Renal pelvis (tissue), 1 donor: ENCODE measurements at regions not wholly inside any gene's neighbourhood (a gene's known extent, or its start where the extent isn't known, plus 50 kb on each side); places are given as distances from the start of the nearest gene placed in this dataset.
"Not testable (repeated sequence)": the region's sequence is repeated elsewhere in the genome, so short reads cannot be mapped to it uniquely, and the experiment has no call there.

Experiments used
- DNase-seq: peaks from one replicate; pipeline ENCODE4 v3.0.0-alpha.2; 2013

DNA sequence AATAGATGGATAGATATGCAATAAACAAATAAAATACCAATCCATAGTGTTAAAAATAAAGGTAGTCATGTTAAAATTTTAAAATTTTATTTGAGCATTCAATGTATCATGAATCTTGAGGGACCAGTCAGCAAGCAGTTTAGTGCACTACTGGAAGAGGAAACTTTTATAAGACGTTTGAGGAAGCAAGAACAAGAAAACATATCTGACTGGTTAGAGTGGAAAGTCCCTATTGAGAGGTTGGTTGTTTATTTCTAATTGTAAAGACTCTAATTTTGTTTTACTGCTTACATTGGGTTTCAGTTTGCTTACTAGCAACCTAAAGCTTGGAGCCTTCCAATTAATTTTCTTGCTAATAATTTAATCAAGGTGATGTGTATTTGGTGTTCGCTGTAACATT is 786.2 kb downstream of the RAB28 start:
- DNase-seq = no peak

DNA sequence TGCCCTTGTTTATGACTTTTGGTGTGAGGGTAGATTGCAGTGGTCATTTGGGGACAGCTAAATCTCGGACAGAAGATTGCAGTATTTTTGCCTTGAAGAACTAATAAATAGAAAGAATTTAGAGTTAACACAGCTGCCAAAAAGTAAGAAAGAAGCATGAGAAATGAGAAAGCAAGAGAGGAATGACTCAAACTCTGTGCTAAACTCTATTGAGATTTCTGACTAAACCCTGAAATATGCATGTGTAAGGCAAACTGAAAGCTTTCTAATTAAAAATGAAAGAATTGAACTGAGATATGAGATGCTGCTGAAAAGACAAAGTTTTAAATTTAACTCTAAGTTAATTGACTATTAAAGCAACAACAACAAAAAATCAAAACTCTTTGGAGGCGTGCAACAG is 791.3 kb downstream of the RAB28 start:
- no peak for DNase-seq

DNA sequence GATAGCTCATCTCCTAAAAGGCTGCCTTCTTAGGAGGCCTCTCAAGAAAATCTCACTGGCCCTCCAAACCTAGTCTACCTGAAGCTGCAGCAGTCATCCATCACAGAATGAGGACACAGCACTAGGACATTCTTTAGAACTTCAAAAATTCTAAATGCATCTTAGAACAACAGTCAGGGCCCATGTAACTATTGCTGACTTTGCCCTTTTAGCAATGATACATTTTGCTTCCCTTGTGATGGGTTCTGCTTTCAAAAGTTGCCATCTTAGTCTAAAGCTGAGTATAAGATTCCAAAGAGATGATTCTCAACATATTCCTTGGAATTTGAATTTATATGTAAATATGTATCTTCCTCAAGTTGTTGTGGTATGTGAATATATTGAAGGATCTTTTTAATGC is 793.0 kb downstream of the RAB28 start:
- DNase-seq = no peak

DNA sequence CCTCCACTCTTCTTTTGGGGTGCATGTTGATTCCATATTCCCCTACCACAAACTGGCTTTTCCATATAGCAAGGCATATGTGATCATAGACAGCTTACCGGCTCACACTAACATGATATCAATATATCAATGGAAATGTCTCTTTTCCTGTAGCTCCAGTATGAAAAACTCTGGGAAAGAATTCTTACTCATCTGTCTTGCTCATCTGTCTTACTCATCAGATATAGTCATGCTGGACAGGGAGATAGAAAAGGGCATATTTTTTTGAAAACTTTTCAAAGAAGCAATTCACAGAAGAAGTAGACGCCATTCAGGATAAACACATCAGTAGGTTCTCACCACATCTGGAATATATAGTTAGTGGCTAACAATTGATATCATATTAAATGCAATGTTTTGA is 794.7 kb downstream of the RAB28 start:
- DNase-seq = no peak

DNA sequence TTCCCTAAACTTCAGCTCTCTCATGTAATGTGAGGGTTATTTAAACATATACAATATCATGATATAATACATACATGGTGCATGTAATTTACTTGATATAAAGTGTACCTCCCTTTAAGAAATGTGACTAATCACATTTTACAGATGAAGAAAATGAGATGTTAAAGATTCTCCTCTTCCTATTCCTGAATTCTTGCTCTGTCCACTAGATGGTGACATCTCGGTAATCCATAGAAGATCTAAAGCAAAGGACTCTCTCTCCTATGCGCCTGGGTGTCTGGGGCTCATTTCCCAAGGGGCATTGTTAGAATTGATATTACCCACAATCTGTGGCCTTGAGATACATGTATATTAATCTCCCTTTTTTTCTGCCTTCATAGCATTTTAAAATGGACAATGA is 804.9 kb downstream of the RAB28 start:
- no peak for DNase-seq

DNA sequence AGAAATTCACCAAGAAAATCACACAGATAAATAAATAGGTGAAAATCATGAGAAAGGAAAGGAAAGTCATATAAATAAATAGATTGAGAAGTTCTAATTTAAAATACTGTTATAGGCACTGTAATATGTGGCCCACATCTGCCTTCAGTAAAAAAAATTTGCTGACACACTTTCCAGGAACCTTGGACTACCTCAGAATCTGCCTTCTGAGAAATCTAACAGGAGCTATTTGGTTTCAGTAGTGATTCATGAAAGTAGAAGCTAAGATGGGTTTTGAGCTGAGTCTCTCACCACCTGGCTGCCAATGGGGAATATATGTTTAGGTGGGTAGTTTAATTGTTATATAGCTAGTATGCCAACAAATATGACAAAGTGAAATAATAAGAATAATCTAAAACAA is 810.0 kb downstream of the RAB28 start:
- no peak for DNase-seq

DNA sequence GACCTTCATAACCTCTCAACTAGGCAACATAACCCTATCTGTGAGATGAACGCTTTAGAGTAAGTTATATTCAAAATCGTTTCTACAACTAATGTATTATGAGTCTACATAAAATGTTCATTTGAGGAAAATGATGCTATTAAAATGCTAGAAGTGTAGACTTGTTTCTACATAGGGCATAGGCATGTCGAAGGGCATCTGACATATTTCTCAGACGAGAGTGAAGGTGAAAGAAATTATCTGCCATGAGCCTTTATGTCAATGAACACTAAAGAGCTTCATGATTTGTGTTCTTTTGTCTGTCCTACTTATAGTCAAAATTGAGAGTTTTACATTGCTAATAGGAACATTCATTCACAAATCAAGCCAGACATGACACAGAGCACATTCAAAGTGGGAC is 811.8 kb downstream of the RAB28 start:
- no peak for DNase-seq

DNA sequence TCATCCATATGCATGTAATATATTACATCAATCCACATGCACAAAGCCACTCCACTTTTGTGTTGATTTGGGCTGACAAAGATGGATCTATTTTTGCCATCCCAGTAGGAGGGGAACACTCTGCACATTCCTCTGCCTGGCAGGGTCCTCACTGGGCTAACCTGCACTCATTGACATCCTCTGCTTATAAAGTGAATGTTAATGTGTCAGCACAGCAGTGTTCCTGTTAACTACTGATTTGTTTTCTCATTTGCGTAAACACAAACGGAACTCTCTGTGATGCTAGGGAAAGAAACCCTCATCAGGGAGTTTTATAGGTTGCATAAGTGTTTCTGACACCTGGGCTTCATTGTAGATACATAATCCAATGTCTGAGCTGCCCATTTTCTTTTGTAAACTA is 826.0 kb downstream of the RAB28 start:
- DNase-seq = no peak

DNA sequence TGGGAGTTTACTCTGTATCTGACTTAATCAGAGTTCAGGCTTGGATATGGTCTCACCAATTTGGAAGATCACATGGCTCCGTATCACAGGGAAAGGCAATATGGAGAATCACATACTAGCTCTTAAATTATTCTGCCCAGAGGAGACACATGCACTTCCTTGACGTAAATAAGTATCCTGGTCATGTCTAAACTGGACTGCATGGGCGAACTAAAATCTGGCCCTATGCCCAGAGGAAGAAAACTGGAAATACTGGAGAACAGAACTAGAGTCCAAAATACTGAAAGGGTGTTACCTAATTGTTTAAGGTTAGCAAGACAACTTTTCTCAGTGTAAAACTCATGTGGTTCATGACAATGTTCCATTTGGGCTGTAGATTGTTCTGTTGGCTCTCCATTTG is 832.3 kb downstream of the RAB28 start:
- no peak for DNase-seq

DNA sequence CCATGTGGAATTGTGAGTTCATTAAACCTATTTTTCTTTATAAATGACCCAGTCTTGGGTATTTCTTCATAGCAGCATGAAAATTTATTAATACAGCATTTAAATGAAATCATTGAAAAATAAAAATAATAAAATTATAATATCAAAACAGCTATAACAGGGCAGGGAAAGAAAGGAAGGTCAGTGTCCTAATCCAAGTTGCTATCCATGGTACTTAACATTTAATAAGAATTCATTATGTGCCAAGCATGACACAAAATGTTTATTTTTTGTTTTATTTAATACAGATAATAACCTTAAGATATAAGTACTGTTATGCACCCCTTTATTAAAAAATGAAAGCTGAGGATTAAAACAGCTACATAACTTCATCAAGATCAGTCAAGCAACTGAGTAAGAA is 838.4 kb downstream of the RAB28 start:
- DNase-seq = no peak

DNA sequence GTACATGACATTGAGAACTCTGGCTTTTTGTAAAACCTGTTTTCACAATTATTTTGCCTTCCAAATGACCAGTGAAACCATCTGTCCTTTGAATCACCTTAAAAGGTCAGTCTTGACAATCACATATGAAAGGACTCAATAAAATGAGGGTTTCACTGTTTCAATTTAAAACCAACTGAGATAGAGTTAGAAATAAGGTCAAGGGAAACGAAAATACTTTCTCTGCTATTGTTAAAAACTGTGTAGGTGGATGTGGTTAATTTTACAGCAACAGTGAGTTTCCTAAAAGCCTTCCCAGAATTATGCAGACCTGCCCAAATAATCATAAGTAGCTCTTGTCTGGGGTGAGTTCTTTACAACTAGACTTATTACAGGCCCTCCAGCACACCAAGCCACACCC is 839.9 kb downstream of the RAB28 start:
- DNase-seq = no peak

DNA sequence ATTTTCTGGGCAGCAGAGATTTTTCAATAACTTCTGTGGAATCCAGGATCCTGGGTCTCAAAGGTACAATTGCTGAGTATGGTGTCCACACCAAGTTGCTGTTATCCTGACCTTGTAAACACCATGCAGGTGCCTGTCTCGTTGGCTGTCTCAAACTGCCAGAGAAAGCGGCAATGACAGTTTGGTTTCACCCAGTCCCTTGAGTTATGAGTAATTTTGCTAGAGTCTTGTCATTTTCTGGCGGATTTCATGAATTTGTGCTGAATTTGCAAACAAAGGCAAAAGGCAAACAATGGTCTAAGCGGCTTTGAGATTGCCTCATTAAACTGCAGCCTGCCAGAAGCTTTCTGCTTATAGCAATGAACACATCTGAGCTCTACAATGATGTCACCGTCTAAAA is 847.9 kb downstream of the RAB28 start:
- DNase-seq = no peak

DNA sequence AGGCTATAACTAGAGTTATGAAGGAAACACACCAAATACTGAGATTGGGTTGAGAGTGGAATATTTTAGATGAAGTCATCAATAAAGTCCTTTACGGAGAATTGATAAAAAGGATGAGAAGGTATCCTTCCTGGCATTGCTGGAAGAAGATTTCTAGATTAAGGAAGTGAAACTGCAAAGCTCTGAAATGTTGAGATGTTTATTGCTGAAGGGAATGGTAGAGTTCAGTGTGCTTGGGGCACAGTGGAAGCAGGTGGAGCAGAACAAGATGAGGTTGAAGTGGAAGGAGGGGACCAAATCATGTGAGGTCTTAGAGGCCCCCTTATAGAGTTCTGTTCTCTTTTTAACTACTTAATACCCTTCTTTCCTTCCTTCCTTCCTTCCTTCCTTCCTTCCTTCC is 848.5 kb downstream of the RAB28 start:
- no peak for DNase-seq

DNA sequence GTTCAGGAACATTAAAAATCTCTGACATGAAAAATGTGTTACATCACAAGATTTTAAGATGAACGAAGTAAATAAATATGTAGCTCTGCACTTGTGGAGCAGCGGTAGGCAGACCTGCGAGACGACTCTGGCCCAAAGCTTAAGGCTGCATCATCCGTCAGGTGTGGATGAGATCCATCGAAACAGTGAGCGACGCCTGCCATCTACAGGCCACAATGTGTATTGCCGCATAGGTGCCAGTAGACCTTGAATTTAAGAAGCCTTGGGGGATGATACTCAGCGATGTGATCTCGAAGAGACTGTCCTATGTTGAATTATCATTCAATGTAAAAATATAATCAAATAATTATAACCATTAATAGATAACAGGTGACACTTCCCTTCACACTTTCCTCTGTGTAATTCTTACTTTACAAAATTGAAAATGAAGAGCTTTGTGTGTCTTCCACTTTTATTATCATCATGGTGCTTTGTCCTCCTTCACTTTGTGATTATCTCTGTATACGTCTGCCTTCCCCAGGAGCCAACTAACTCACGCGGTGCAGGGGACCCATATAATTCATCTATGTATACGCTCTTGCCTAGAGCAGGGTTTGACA is 851.0 kb downstream of the RAB28 start:
- peak; percentile 65 for DNase-seq

DNA sequence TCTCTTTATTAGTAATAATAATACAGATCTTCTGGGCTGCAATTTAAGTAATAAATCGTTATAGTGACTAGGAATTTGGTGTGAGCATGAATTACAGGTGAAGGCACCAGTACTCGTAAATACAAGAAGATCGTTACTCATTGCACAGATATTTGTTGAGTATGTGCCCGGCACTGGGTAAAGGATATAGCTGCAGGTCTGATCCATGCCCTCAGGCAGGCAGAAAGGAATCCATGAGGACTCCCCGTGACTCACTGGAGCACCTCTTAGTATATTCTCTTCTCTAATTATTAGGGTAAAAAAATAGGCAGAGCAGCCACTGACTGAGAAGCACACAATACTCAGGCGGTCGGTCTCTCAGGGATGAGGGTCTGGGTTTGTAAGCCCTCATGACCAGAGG is 868.3 kb downstream of the RAB28 start:
- DNase-seq = no peak

DNA sequence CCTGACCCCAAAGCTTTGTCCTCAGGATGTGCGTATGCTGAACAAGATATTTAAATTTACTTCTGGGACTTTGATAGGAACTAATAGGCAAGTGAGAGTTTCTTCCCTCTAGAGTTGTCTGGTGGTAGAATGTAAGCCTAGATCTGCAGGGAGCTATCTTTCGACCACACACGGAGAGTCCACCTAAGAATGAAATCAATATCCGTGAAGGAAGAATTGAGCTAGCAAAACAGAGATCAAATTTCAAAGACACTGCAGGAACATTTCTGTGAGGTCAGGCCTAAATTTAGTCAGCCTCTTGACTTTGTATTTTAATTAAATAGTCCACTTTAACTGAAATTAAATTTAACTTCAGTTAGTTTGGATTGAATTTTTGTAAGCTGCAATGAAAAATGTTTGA is 871.3 kb downstream of the RAB28 start:
- peak; percentile 54 for DNase-seq

DNA sequence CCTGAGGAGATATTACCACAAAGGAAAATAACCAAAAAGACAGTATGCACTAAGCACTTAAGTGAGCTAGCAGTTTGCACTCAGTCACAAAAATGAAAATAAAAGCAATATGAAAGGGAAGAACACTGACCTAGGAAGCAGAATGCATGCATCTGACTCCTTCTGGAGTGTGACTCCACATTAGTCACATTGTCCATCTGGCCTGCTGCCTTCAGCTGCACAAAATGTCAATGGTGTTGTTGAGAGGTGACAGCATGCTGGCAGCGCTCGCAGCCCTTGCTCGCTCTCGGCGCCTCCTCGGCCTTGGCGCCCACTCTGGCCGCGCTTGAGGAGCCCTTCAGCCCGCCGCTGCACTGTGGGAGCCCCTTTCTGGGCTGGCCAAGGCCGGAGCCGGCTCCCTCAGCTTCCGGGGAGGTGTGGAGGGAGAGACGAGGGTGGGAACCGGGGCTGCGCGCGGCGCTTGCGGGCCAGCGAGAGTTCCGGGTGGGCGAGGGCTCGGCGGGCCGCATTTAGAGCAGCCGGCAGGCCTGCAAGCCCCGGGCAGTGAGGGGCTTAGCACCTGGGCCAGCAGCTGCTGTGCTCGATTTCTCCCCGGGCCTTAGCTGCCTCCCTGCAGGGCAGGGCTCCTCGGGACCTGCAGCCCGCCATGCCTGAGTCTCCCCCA is 874.8 kb downstream of the RAB28 start:
- DNase-seq = not testable (repeated sequence)

DNA sequence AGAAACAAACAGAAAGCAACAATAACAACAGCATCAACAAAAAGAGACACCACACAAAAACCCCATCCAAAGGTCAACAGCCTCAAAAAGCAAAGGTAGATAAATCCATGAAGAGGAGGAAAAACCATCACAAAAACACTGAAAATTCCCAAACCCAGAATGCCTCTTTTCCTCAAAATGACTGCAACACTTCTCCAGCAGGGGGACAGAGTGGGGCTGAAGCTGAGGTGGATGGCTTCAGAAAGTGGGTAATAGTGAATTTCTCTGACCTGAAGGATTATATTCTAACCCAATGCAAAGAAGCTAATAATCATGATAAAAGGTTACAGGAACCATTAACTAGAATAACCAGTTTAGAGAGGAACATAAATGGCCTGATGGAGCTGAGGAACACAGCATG is 888.2 kb downstream of the RAB28 start:
- DNase-seq = no peak

DNA sequence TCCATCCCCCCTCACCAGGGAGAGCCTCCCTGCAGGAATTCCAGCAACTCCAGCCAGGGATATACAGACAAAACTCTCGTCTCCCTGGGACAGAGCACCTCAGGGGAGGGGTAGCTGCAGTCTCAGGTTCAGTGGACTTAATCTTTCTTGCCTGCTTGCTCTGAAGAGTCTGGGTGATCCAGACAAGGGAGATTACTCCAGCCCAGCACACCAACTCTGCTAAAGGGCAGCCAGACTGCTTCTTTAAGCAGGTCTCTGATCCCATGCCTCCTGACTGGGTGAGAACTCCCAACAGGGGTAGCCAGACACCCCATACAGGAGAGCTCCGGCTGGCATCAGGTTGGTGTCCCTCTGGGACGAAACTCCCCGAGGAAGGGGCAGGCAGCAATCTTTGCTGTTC is 888.7 kb downstream of the RAB28 start:
- DNase-seq = no peak

DNA sequence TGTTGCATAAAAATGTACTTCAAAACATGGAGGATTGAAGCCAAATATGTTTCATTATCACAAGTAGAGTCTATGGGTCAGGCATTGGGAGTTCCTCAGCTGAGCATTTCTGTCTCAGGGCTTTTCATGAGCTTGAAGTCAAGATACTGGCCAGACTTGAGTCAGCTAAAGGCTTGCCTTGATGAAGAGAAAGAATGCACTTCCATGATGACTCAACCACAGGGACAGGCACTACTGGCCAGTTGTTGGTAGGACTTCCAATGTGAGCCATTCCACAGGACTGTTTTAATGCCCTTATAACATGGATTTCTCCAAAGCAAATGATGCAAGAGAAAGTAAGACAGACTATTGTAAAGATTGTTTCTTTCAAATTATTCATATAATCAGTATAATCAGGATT is 895.6 kb downstream of the RAB28 start:
- DNase-seq = no peak

DNA sequence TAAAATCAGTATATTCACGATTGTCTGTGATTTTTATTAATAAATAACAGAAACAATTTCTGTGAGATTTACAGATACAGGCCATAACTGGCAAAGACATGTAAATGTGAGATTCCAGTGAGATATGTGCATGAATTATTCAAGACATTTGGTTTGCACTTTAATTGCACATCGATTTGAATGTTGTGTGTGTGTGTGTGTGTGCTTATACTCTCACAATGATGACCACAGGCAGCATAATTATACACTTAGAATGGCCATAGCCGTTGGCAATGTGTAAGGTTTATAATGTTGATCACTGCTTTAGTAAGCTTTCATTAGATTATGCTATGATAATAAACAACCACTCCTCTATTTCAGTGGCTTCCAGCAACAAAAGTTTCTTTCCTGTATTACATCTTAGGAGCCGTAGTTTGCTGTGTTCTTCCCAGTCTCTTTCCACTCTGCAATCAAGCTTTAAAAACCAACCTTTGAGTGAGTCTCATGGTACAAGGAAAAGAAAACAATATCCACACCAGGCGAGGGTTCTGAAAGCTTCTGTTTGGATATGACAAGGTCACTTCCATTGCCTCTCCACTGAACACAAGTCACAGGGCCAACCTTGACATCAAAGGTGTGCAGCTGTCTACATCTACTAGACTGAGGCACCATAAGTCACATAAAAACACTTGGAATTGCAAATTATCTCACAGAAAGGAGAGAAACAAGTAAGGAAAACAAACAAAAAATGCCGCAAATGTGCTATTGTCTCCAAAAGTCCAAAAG is 897.7 kb downstream of the RAB28 start:
- DNase-seq = no peak

DNA sequence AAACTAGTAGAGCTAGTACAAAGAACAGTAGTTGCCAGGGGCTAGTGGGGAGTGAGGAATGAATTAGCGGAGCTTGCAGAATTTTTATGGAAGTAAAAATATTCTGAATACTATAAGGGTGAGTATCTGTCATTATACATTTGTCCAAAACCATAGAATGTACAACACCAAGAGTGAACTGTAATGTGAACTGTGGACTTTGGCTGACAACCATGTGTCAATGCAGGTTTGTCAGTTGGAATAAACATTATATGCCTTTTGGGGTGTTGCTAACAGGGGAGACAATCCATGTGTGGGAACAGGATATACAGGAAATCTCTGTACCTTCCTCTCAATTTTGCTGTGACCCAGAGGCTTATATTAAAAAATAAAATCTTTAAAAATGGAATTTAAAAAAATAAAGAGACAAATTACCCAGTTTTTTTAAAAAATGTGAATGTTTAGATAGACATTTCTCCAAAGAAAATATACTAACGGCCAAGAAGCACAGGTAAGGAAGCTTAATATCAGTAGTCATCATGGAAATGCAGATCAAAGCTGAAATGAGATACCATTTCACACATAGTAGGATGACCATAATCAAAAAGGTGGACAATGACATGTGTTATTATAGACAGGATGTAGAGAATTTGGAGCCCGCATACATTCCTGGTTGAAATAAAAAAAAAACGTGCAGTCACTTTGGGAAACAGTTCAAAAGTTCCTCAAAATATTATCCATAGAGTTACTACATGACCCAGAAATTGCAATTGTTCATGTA is 899.8 kb downstream of the RAB28 start:
- no peak for DNase-seq

DNA sequence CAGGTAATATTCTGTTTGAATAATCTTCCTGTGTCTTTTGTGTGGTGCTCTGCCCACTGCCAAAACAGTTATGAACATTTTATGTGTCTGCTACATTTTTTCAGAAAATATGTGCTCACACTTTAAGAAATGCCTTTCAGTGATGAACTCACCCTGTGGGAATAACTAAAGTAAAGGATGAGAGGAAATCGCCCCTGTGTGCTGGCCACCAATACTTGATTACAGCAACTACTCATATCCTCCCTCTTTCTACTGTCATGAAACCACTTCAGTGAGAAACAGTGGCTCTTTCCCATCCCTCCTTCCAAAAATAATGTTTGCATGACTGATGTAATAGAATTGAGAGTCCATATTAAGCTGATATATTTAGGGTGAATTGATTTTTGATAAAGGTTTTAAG is 900.9 kb downstream of the RAB28 start:
- no peak for DNase-seq
